GM12878 (cell line): ENCODE measurements at regions not wholly inside any gene's neighbourhood (a gene's known extent, or its start where the extent isn't known, plus 50 kb on each side); places are given as distances from the start of the nearest gene placed in this dataset.

Experiments used
- ATAC-seq: fragments of 200-7000 bp; cut with Tn5 transposase; 3 replicates; pipeline ENCODE4 v1.9.1; 2020; ENCODE audit warnings: mild to moderate bottlenecking, moderate library complexity
- BruUV-seq: library from RNA; stranded (reverse); fragments of 400-500 nt; replicated peaks from 2 replicates; lab custom pipeline; 2021; lab: Mats Ljungman, UMichigan
- CTCF ChIA-PET: fragments of 300-600 bp; sonication (Branson Sonifier 250); formaldehyde crosslinking; extraction: SDS; loops from one replicate; lab custom pipeline; 2021; ENCODE audit warnings: inconsistent platforms; lab: Yijun Ruan, JAX
- POLR2A ChIA-PET: fragments of 350-600 bp; formaldehyde crosslinking; extraction: SDS; loops from one replicate; lab custom pipeline; 2021; ENCODE audit warnings: inconsistent platforms; lab: Charles Lee
- RAD21 ChIA-PET: fragments of 300-600 bp; sonication (Branson Sonifier 250); formaldehyde crosslinking; loops from one replicate; lab custom pipeline; 2023; ENCODE audit warnings: antibody characterized with exemption; ENCODE audit not compliant: unreplicated experiment; lab: Charles Lee
- SMC1A ChIA-PET: fragments of 300-600 bp; sonication (Branson Sonifier 250); formaldehyde crosslinking; loops from one replicate; lab custom pipeline; 2023; ENCODE audit not compliant: unreplicated experiment, uncharacterized antibody; lab: Charles Lee
- DNase-seq: peaks from one replicate; pipeline ENCODE4 v3.0.0-alpha.2; 2011; ENCODE audit warnings: low read depth, low spot score
- FAIRE-seq: peaks from 3 replicates; lab custom pipeline; 2011; peaks lifted over from hg19 to GRCh38; lab: Jason Lieb, UNC
- H2AFZ ChIP-seq: 2 replicates; pipeline ENCODE4 v1.6.0; 2011; ENCODE audit warnings: low read depth, low read length, control low read depth; ENCODE audit not compliant: control insufficient read depth
- H3K27ac ChIP-seq: 2 replicates; pipeline ENCODE4 v1.5.1; 2011; ENCODE audit warnings: control low read depth; ENCODE audit not compliant: control insufficient read depth, insufficient read depth
- H3K27me3 ChIP-seq, 2 experiments: replicated peaks in 1 of 2; 2 replicates each; pipeline versions ENCODE4 v1.6.0 to v1.6.1; 2011; ENCODE audit warnings: low read length in 1 of 2; ENCODE audit not compliant: control insufficient read depth in 2 of 2, insufficient read depth in 2 of 2
- H3K36me3 ChIP-seq, 2 experiments: 2 replicates each; pipeline ENCODE4 v1.5.1; 2011; ENCODE audit warnings: low read length in 1 of 2; ENCODE audit not compliant: control insufficient read depth in 2 of 2, insufficient read depth in 2 of 2
- H3K4me1 ChIP-seq: 2 replicates; pipeline ENCODE4 v1.6.1; 2011; ENCODE audit warnings: mild to moderate bottlenecking, low read length, moderate library complexity, mixed read lengths; ENCODE audit not compliant: control insufficient read depth, insufficient read depth
- H3K4me2 ChIP-seq: 2 replicates; pipeline ENCODE4 v1.6.0; 2011; ENCODE audit warnings: control low read depth; ENCODE audit not compliant: control insufficient read depth, insufficient read depth
- H3K4me3 ChIP-seq: fragments of 200-600 bp; sonication (generic); 2 replicates; pipeline ENCODE4 v1.5.1; 2016
- H3K79me2 ChIP-seq: 2 replicates; pipeline ENCODE4 v1.6.0; 2011; ENCODE audit warnings: low read length; ENCODE audit not compliant: control insufficient read depth, insufficient read depth
- H3K9ac ChIP-seq: 2 replicates; pipeline ENCODE4 v1.8.0; 2011; ENCODE audit warnings: low read length, control low read depth, mixed read lengths; ENCODE audit not compliant: control insufficient read depth, insufficient read depth
- H3K9me3 ChIP-seq: replicated peaks from 3 replicates; pipeline ENCODE4 v1.5.1; 2011; ENCODE audit warnings: mild to moderate bottlenecking, low read length; ENCODE audit not compliant: control insufficient read depth, insufficient read depth
- H4K20me1 ChIP-seq: 2 replicates; pipeline ENCODE4 v1.6.0; 2011; ENCODE audit not compliant: control insufficient read depth, insufficient read depth
- NR2F1 ChIP-seq: fragments of 450-650 bp; conservative IDR thresholded peaks from 2 replicates; pipeline ENCODE4 v1.6.1; 2017; ENCODE audit warnings: mild to moderate bottlenecking
- REST ChIP-seq: IDR thresholded peaks from 2 replicates; pipeline ENCODE4 v1.6.1; 2012; ENCODE audit warnings: mild to moderate bottlenecking, low read depth, low read length
- SPI1 ChIP-seq: IDR thresholded peaks from 2 replicates; pipeline ENCODE4 v1.6.1; 2011; ENCODE audit warnings: low read depth, mild to moderate bottlenecking, low read length, moderate library complexity, borderline replicate concordance; ENCODE audit not compliant: insufficient read depth
- SRF ChIP-seq, 2 experiments: IDR thresholded peaks; 2 replicates each; pipeline ENCODE4 v1.6.1; 2011; ENCODE audit warnings: low read depth in 2 of 2, low read length in 2 of 2, mild to moderate bottlenecking in 1 of 2, moderate library complexity in 1 of 2
- TAF1 ChIP-seq: IDR thresholded peaks from 2 replicates; pipeline ENCODE4 v1.6.1; 2011; ENCODE audit warnings: mild to moderate bottlenecking, low read depth, low read length, borderline replicate concordance
- USF1 ChIP-seq: IDR thresholded peaks from 2 replicates; pipeline ENCODE4 v1.6.1; 2011; ENCODE audit warnings: borderline replicate concordance, low read depth, mild to moderate bottlenecking, moderate library complexity, mixed read lengths, low read length; ENCODE audit not compliant: insufficient read depth; ENCODE audit errors: extremely low read length
- YY1 ChIP-seq: IDR thresholded peaks from 2 replicates; pipeline ENCODE4 v1.6.1; 2011; ENCODE audit warnings: low read depth, mild to moderate bottlenecking, low read length
- ZBED1 ChIP-seq: IDR thresholded peaks from 2 replicates; pipeline ENCODE4 v1.6.1; 2016; ENCODE audit warnings: borderline replicate concordance
- ZNF384 ChIP-seq: IDR thresholded peaks from 2 replicates; pipeline ENCODE4 v1.6.1; 2012; ENCODE audit warnings: low read depth, mild to moderate bottlenecking, low read length, improper control_type of control experiment, borderline replicate concordance
- WGBS: methylation state at CpG from one replicate; pipeline ENCODE4 v1.1.6; 2016; ENCODE audit warnings: low lambda C conversion rate; ENCODE audit not compliant: insufficient replicate concordance, insufficient coverage; ENCODE audit errors: missing lambda C conversion rate; 5-methylcytosine and 5-hydroxymethylcytosine counted together
- in situ Hi-C: fragments of 300-500 bp; cut with MboI; formaldehyde crosslinking; loops from 9 replicates; pipeline ENCODE4 v1.14.3; 2018; ENCODE audit warnings: mixed read lengths
- intact Hi-C: fragments of 100-400 bp; cut with micrococcal nuclease; formaldehyde crosslinking; loops from one replicate; pipeline ENCODE4 v1.14.2; 2022; ENCODE audit not compliant: unreplicated experiment

- in situ Hi-C loops (no loop called here), intact Hi-C loops (no loop called here)
- Histone ChIP-seq H3K9ac (no peak overlapping the region), H3K36me3 (no peaks in the 10 kb centered on the region), H3K79me2 (no peaks in the 10 kb centered on the region), H2AFZ (no peak overlapping the region), H3K9me3 (no peaks in the 10 kb centered on the region), H3K4me1 (no peaks in the 10 kb centered on the region), H3K4me3 (no peak overlapping the region), H3K27me3 (no peaks in the 10 kb centered on the region), H4K20me1 (no peaks in the 10 kb centered on the region), H3K4me2 (no peak overlapping the region), H3K27ac (no peak overlapping the region)
- DNase-seq: no peak
- ChIA-PET POLR2A (no interaction called here), RAD21 (no interaction called here), CTCF (interaction anchor here (0.6 kb wide), 1 partner anchor 405 kb away, joined by 3 read pairs; no protein-coding TSS in a partner anchor), SMC1A (no interaction called here)
- TF ChIP-seq ZNF384 (no peak), SPI1 (no peak)
- no peak for ATAC-seq
- FAIRE-seq: no peak
- no TSS peak for BruUV-seq
Observed at GRCh38 chr2:142223309-142223708, 92.5 kb upstream of the LRP1B start.

GRCh38 chr2:142222715-142223114 lies 91.9 kb upstream of the LRP1B start:
- H3K9ac ChIP-seq: no peak overlapping the region
- H3K4me3 ChIP-seq: no peak overlapping the region
- intact Hi-C loops: no loop called here
- H3K9me3 ChIP-seq: no peaks in the 10 kb centered on the region
- H3K27me3 ChIP-seq: no peaks in the 10 kb centered on the region
- WGBS: 0% methylated on average over 1 of the region's 1 CpG
- RAD21 ChIA-PET: no interaction called here
- no peak for DNase-seq
- FAIRE-seq: no peak
- no peaks in the 10 kb centered on the region for H3K4me1 ChIP-seq
- no peak overlapping the region for H2AFZ ChIP-seq
- CTCF ChIA-PET: no interaction called here
- SMC1A ChIA-PET: no interaction called here
- no peak overlapping the region for H3K4me2 ChIP-seq
- no peaks in the 10 kb centered on the region for H3K79me2 ChIP-seq
- no peaks in the 10 kb centered on the region for H3K36me3 ChIP-seq
- BruUV-seq: no TSS peak
- no peaks in the 10 kb centered on the region for H4K20me1 ChIP-seq
- no peak for ATAC-seq
- in situ Hi-C loops: no loop called here
- POLR2A ChIA-PET: no interaction called here
- TF ChIP-seq REST (no peak), SRF (IDR thresholded peaks at IDR 0.05; ENCODE audit: low read depth in 2 of 2, low read length in 2 of 2) (no peak), NR2F1 (no peak), YY1 (no peak), ZBED1 (no peak), TAF1 (no peak), USF1 (no peak)
- TF ChIP-seq, all 136 proteins: peak for 0
- no peak overlapping the region for H3K27ac ChIP-seq
